Ishikawa (cell line): ENCODE measurements at regions not wholly inside any gene's neighbourhood (a gene's known extent, or its start where the extent isn't known, plus 50 kb on each side); places are given as distances from the start of the nearest gene placed in this dataset.

Source experiments
- CEBPB ChIP-seq: IDR thresholded peaks from 2 replicates; pipeline ENCODE4 v1.6.1; 2012
- CREB1 ChIP-seq: IDR thresholded peaks from 2 replicates; pipeline ENCODE4 v1.6.1; 2012; ENCODE audit warnings: low read depth
- EGR1 ChIP-seq: IDR thresholded peaks from 2 replicates; pipeline ENCODE4 v1.6.1; 2012
- EP300 ChIP-seq: IDR thresholded peaks from 2 replicates; pipeline ENCODE4 v1.6.1; 2012; ENCODE audit warnings: borderline replicate concordance
- FOXM1 ChIP-seq: IDR thresholded peaks from 2 replicates; pipeline ENCODE4 v1.6.1; 2012; ENCODE audit warnings: low read depth, borderline replicate concordance
- MAX ChIP-seq: IDR thresholded peaks from 2 replicates; pipeline ENCODE4 v1.6.1; 2012
- NFIC ChIP-seq: IDR thresholded peaks from 2 replicates; pipeline ENCODE4 v1.6.1; 2012
- RAD21 ChIP-seq: IDR thresholded peaks from 2 replicates; pipeline ENCODE4 v1.6.1; 2012; ENCODE audit warnings: low read depth
- TAF1 ChIP-seq: IDR thresholded peaks from 2 replicates; pipeline ENCODE4 v1.6.1; 2012; ENCODE audit warnings: low read depth, mild to moderate bottlenecking
- TCF12 ChIP-seq: IDR thresholded peaks from 2 replicates; pipeline ENCODE4 v1.6.1; 2012; ENCODE audit warnings: low read depth
- TEAD4 ChIP-seq: IDR thresholded peaks from 2 replicates; pipeline ENCODE4 v1.6.1; 2012
- YY1 ChIP-seq: IDR thresholded peaks from 2 replicates; pipeline ENCODE4 v1.6.1; 2012; ENCODE audit warnings: low read depth
- ZBTB7A ChIP-seq: IDR thresholded peaks from 2 replicates; pipeline ENCODE4 v1.6.1; 2012; ENCODE audit warnings: low read depth
- TF ChIP-seq, protein P1 (sequence below): IDR thresholded peaks from 2 replicates; pipeline ENCODE4 v1.6.1; 2012
- TF ChIP-seq, protein P2 (sequence below): IDR thresholded peaks from 2 replicates; pipeline ENCODE4 v1.6.1; 2012; ENCODE audit warnings: low read depth, mild to moderate bottlenecking

GRCh38 chr5:166281433-166281832, 2010.0 kb upstream of the WWC1 start:
- TF ChIP-seq FOXM1 (no peak), YY1 (no peak), EP300 (no peak), TEAD4 (no peak), ZBTB7A (no peak), RAD21 (no peak), NFIC (no peak), CEBPB (no peak), EGR1 (no peak), TCF12 (no peak), MAX (no peak), TAF1 (no peak), CREB1 (no peak)
- TF ChIP-seq, protein P1, sequence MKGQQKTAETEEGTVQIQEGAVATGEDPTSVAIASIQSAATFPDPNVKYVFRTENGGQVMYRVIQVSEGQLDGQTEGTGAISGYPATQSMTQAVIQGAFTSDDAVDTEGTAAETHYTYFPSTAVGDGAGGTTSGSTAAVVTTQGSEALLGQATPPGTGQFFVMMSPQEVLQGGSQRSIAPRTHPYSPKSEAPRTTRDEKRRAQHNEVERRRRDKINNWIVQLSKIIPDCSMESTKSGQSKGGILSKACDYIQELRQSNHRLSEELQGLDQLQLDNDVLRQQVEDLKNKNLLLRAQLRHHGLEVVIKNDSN: no peak
- TF ChIP-seq, protein P2, sequence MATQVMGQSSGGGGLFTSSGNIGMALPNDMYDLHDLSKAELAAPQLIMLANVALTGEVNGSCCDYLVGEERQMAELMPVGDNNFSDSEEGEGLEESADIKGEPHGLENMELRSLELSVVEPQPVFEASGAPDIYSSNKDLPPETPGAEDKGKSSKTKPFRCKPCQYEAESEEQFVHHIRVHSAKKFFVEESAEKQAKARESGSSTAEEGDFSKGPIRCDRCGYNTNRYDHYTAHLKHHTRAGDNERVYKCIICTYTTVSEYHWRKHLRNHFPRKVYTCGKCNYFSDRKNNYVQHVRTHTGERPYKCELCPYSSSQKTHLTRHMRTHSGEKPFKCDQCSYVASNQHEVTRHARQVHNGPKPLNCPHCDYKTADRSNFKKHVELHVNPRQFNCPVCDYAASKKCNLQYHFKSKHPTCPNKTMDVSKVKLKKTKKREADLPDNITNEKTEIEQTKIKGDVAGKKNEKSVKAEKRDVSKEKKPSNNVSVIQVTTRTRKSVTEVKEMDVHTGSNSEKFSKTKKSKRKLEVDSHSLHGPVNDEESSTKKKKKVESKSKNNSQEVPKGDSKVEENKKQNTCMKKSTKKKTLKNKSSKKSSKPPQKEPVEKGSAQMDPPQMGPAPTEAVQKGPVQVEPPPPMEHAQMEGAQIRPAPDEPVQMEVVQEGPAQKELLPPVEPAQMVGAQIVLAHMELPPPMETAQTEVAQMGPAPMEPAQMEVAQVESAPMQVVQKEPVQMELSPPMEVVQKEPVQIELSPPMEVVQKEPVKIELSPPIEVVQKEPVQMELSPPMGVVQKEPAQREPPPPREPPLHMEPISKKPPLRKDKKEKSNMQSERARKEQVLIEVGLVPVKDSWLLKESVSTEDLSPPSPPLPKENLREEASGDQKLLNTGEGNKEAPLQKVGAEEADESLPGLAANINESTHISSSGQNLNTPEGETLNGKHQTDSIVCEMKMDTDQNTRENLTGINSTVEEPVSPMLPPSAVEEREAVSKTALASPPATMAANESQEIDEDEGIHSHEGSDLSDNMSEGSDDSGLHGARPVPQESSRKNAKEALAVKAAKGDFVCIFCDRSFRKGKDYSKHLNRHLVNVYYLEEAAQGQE: no peak

DNA sequence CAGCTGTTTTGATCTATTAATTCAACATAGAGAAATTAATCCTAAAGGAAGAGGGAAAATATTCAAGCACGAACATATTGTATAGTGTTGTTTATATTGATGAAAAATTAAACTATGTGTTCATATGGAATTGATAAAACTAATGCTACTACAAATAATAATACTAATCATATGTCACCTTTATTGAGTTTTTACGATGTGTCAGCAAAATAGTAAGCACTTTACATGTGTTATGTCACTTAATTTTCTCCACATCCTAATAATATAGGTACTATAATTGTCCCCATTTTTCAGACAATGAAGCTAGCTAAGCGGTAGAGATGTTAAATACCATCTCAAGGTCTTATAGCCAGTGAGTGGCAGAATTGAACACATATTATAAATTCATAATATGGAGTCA, 2008.5 kb upstream of the WWC1 start:
- TF ChIP-seq TCF12 (no peak), TAF1 (no peak), CREB1 (no peak), CEBPB (no peak), EGR1 (no peak), MAX (no peak), EP300 (no peak), NFIC (no peak), RAD21 (no peak), FOXM1 (no peak), YY1 (no peak), ZBTB7A (no peak), TEAD4 (no peak)
- TF ChIP-seq, protein P1: no peak
- TF ChIP-seq, protein P2: no peak

- TF ChIP-seq EP300 (no peak), MAX (no peak), RAD21 (no peak), NFIC (no peak)
Observed at GRCh38 chr5:166285361-166285760, 2006.1 kb upstream of the WWC1 start.

DNA sequence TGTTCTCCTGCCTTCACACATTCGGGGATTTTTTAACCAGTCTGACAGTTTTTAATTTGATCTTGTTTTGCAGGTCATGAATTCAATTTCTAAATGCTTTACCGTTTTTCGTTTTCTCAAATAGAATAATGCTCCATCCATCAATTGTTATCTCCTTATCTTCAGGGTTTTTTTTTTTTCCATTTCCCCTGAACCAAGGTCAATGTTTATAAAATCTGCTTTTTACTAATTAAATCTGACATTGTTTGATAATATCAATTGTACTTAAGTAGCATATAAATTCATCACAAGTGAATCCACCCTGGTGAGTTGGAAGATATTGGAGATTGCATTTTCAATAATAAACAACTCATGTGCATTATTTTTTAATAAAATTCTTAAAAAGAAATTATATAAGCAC, 2004.6 kb upstream of the WWC1 start:
- TF ChIP-seq CEBPB (no peak), TCF12 (no peak), CREB1 (no peak), FOXM1 (no peak), RAD21 (no peak), EP300 (no peak), TEAD4 (no peak), YY1 (no peak)
- TF ChIP-seq, protein P1: no peak

DNA sequence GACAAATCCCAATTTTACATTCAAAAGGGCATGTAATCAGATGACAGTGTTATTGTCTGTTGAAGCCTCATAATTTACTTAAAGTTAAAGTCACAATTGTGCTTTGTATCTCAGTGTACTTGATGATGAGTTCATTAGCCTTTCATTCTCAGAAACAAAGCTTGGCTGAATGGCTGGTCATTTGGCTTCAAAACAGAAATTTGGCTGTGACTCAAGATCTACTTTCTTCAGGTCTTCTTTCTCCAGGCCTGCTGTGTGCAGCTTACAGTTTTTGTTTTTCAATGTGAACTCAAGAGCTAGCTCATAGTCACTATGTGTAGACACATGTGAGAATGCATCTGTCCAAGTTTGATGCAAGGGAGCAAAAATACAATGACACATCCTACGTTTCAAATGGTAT, 2003.6 kb upstream of the WWC1 start:
- TF ChIP-seq TAF1 (no peak), CREB1 (no peak), TCF12 (no peak), TEAD4 (no peak), ZBTB7A (no peak), FOXM1 (no peak), RAD21 (no peak), EGR1 (no peak), EP300 (no peak), YY1 (no peak), NFIC (no peak)
- TF ChIP-seq, protein P2: no peak
- TF ChIP-seq, protein P1: no peak
